ENCODE measurements at regions not wholly inside any gene's neighbourhood (a gene's known extent, or its start where the extent isn't known, plus 50 kb on each side); places are given as distances from the start of the nearest gene placed in this dataset.

DNA sequence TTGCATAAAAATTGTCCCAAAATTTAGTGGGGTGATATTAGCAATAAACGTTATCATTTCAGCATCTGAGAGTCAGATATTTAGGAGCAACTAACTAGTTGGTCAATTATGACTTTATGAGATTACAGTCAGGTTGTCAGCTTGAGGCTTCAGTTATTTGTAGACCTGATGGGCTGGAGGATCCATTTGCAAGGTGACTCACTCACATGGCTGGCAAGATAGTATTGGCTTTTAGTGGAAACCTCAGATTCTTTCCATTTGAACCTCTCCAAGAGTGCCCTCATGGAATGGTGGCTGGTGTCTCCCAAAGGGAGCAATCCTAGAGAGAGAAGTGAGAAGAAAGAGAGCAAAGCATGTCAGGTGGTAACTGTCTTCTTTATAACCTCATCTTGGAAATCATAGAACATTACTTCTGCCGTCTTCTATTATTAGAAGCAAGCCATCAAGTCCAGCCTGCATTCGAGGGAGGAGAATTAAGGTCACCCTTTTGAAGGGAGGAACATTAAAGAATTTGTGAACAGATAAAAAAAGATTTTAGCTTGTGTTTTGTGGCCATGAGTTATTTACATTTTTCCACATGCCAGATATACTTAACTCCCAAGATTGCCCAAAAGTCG lies 92.5 kb downstream of the HAUS1 start:
- TF ChIP-seq, protein P1, sequence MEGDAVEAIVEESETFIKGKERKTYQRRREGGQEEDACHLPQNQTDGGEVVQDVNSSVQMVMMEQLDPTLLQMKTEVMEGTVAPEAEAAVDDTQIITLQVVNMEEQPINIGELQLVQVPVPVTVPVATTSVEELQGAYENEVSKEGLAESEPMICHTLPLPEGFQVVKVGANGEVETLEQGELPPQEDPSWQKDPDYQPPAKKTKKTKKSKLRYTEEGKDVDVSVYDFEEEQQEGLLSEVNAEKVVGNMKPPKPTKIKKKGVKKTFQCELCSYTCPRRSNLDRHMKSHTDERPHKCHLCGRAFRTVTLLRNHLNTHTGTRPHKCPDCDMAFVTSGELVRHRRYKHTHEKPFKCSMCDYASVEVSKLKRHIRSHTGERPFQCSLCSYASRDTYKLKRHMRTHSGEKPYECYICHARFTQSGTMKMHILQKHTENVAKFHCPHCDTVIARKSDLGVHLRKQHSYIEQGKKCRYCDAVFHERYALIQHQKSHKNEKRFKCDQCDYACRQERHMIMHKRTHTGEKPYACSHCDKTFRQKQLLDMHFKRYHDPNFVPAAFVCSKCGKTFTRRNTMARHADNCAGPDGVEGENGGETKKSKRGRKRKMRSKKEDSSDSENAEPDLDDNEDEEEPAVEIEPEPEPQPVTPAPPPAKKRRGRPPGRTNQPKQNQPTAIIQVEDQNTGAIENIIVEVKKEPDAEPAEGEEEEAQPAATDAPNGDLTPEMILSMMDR (IDR thresholded peaks at IDR 0.05): no peak
- no peak for TF ChIP-seq EZH2 (IDR thresholded peaks at IDR 0.05; ENCODE audit: borderline replicate concordance, insufficient read depth, low read depth, low read length, poor library complexity, severe bottlenecking)

Data from B cell (primary cell).